HG03045 (cell line): ENCODE measurements at regions not wholly inside any gene's neighbourhood (a gene's known extent, or its start where the extent isn't known, plus 50 kb on each side); places are given as distances from the start of the nearest gene placed in this dataset.
"Not testable (repeated sequence)": the region's sequence is repeated elsewhere in the genome, so short reads cannot be mapped to it uniquely, and the experiment has no call there.

Source experiments
- ATAC-seq: cut with Tn5 transposase; IDR thresholded peaks from one replicate; pipeline ENCODE4 v1.9.1; 2021; ENCODE audit warnings: mild to moderate bottlenecking, moderate library complexity; ENCODE audit not compliant: unreplicated experiment

- ATAC-seq = not testable (repeated sequence)
Measured at GRCh38 chr2:195228547-195228946, 428.5 kb upstream of the SLC39A10 start.

GRCh38 chr2:195214072-195214471, 443.0 kb upstream of the SLC39A10 start:
- ATAC-seq = no peak

GRCh38 chr2:195212586-195212985, 444.4 kb upstream of the SLC39A10 start:
- ATAC-seq = no peak

GRCh38 chr2:195202163-195202845, 454.7 kb upstream of the SLC39A10 start:
- no peak for ATAC-seq

GRCh38 chr2:195199864-195200263, 457.2 kb upstream of the SLC39A10 start:
- no peak for ATAC-seq

GRCh38 chr2:195181059-195181705, 475.8 kb upstream of the SLC39A10 start:
- no peak for ATAC-seq

- ATAC-seq = no peak
Measured at GRCh38 chr2:195168369-195168768, 488.7 kb upstream of the SLC39A10 start.

- ATAC-seq = no peak
Measured at GRCh38 chr2:195164930-195165329, 492.1 kb upstream of the SLC39A10 start.

- ATAC-seq = no peak
Measured at GRCh38 chr2:195162918-195163317, 494.1 kb upstream of the SLC39A10 start.

GRCh38 chr2:195162194-195162593, 494.8 kb upstream of the SLC39A10 start:
- no peak for ATAC-seq

GRCh38 chr2:195160963-195161362, 496.1 kb upstream of the SLC39A10 start:
- ATAC-seq = no peak

- no peak for ATAC-seq
Measured at GRCh38 chr2:195151711-195152110, 505.3 kb upstream of the SLC39A10 start.

GRCh38 chr2:195150819-195151218, 506.2 kb upstream of the SLC39A10 start:
- ATAC-seq = no peak

GRCh38 chr2:195148004-195148403, 509.0 kb upstream of the SLC39A10 start:
- ATAC-seq = no peak

GRCh38 chr2:195146761-195147541, 510.1 kb upstream of the SLC39A10 start:
- no peak for ATAC-seq

- ATAC-seq = no peak
Measured at GRCh38 chr2:195138435-195138834, 518.6 kb upstream of the SLC39A10 start.

GRCh38 chr2:195125889-195126288, 531.1 kb upstream of the SLC39A10 start:
- ATAC-seq = not testable (repeated sequence)

GRCh38 chr2:195124391-195125079, 532.5 kb upstream of the SLC39A10 start:
- ATAC-seq = no peak

GRCh38 chr2:195122653-195123052, 534.4 kb upstream of the SLC39A10 start:
- no peak for ATAC-seq

- ATAC-seq = no peak
Measured at GRCh38 chr2:195121341-195121740, 535.7 kb upstream of the SLC39A10 start.

- no peak for ATAC-seq
Measured at GRCh38 chr2:195119231-195119630, 537.8 kb upstream of the SLC39A10 start.
